ENCODE measurements at regions not wholly inside any gene's neighbourhood (a gene's known extent, or its start where the extent isn't known, plus 50 kb on each side); places are given as distances from the start of the nearest gene placed in this dataset.
"Not testable (repeated sequence)": the region's sequence is repeated elsewhere in the genome, so short reads cannot be mapped to it uniquely, and the experiment has no call there.

GRCh38 chr15:91356083-91356482 lies 256.0 kb downstream of the SV2B start:
- Mint-ChIP-seq H3K9me3 (ENCODE audit: low read depth, unreplicated experiment) (no peaks in the 10 kb centered on the region), H3K27me3 (ENCODE audit: unreplicated experiment) (no peaks in the 10 kb centered on the region), H3K36me3 (ENCODE audit: insufficient read depth, unreplicated experiment) (no peaks in the 10 kb centered on the region), H3K4me1 (ENCODE audit: low read depth, unreplicated experiment) (peaks cover 9% of the 10 kb centered on the region), H3K4me3 (ENCODE audit: low read depth, unreplicated experiment) (no peak overlapping the region), H3K27ac (ENCODE audit: unreplicated experiment) (no peak overlapping the region)
- intact Hi-C loops (cut with micrococcal nuclease; ENCODE audit: unreplicated experiment), result no loop called here
- no peak for DNase-seq
- TF ChIP-seq, protein P1, sequence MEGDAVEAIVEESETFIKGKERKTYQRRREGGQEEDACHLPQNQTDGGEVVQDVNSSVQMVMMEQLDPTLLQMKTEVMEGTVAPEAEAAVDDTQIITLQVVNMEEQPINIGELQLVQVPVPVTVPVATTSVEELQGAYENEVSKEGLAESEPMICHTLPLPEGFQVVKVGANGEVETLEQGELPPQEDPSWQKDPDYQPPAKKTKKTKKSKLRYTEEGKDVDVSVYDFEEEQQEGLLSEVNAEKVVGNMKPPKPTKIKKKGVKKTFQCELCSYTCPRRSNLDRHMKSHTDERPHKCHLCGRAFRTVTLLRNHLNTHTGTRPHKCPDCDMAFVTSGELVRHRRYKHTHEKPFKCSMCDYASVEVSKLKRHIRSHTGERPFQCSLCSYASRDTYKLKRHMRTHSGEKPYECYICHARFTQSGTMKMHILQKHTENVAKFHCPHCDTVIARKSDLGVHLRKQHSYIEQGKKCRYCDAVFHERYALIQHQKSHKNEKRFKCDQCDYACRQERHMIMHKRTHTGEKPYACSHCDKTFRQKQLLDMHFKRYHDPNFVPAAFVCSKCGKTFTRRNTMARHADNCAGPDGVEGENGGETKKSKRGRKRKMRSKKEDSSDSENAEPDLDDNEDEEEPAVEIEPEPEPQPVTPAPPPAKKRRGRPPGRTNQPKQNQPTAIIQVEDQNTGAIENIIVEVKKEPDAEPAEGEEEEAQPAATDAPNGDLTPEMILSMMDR (IDR thresholded peaks at IDR 0.05; ENCODE audit: unreplicated experiment), result no peak
- CTCF ChIA-PET, result no interaction called here
- BruUV-seq (replicated peaks), result no TSS peak

- TF ChIP-seq, protein P1 (IDR thresholded peaks at IDR 0.05; ENCODE audit: unreplicated experiment), result no peak
- H3K4me1 Mint-ChIP-seq (ENCODE audit: low read depth, unreplicated experiment), result peaks cover 9% of the 10 kb centered on the region
- no peak overlapping the region for H3K27ac Mint-ChIP-seq (ENCODE audit: unreplicated experiment)
- no peak overlapping the region for H3K4me3 Mint-ChIP-seq (ENCODE audit: low read depth, unreplicated experiment)
- H3K9me3 Mint-ChIP-seq (ENCODE audit: low read depth, unreplicated experiment), result no peaks in the 10 kb centered on the region
- DNase-seq, result no peak
- BruUV-seq (replicated peaks), result no TSS peak
- H3K27me3 Mint-ChIP-seq (ENCODE audit: unreplicated experiment), result no peaks in the 10 kb centered on the region
- CTCF ChIA-PET, result interaction anchor here (0.6 to 1.0 kb wide), 2 partner anchors 67 to 384 kb away, joined by 4 to 6 read pairs; no protein-coding TSS in a partner anchor
- H3K36me3 Mint-ChIP-seq (ENCODE audit: insufficient read depth, unreplicated experiment), result no peaks in the 10 kb centered on the region
- intact Hi-C loops (cut with micrococcal nuclease; ENCODE audit: unreplicated experiment), result no loop called here
Observed at GRCh38 chr15:91357011-91357410, 257.0 kb downstream of the SV2B start.

DNA sequence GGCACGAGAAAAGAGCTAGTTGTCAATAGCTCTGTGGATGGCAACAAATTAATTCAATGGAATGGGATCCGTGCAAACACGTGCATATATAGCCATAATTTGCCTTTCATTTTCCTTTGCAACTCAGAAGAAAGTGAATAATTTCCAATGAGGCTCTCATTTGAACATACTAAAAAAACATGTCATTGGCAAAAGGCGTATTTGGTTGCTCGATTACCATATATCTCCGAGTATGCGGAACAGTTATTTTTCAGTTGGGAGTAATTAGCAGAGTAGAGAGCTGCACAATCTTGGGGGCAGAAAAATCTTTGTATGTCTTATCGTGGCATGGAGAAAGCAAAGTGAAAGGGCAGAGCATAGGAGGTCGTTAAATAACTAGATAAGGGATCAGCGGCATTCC lies 257.4 kb downstream of the SV2B start:
- Mint-ChIP-seq H3K4me3 (ENCODE audit: low read depth, unreplicated experiment) (no peak overlapping the region), H3K4me1 (ENCODE audit: low read depth, unreplicated experiment) (peaks cover 9% of the 10 kb centered on the region), H3K27me3 (ENCODE audit: unreplicated experiment) (no peaks in the 10 kb centered on the region), H3K9me3 (ENCODE audit: low read depth, unreplicated experiment) (no peaks in the 10 kb centered on the region), H3K36me3 (ENCODE audit: insufficient read depth, unreplicated experiment) (no peaks in the 10 kb centered on the region), H3K27ac (ENCODE audit: unreplicated experiment) (no peak overlapping the region)
- DNase-seq, result no peak
- TF ChIP-seq, protein P1 (IDR thresholded peaks at IDR 0.05; ENCODE audit: unreplicated experiment), result no peak
- CTCF ChIA-PET, result interaction anchor here (0.6 to 1.0 kb wide), 2 partner anchors 67 to 385 kb away, joined by 4 to 6 read pairs; no protein-coding TSS in a partner anchor
- intact Hi-C loops (cut with micrococcal nuclease; ENCODE audit: unreplicated experiment), result no loop called here
- no TSS peak for BruUV-seq (replicated peaks)

GRCh38 chr15:91358405-91358804 lies 258.3 kb downstream of the SV2B start:
- no peak for DNase-seq
- Mint-ChIP-seq H3K9me3 (ENCODE audit: low read depth, unreplicated experiment) (no peaks in the 10 kb centered on the region), H3K4me3 (ENCODE audit: low read depth, unreplicated experiment) (no peak overlapping the region), H3K27me3 (ENCODE audit: unreplicated experiment) (no peaks in the 10 kb centered on the region), H3K36me3 (ENCODE audit: insufficient read depth, unreplicated experiment) (no peaks in the 10 kb centered on the region), H3K4me1 (ENCODE audit: low read depth, unreplicated experiment) (peaks cover 9% of the 10 kb centered on the region), H3K27ac (ENCODE audit: unreplicated experiment) (no peak overlapping the region)
- intact Hi-C loops (cut with micrococcal nuclease; ENCODE audit: unreplicated experiment), result no loop called here
- BruUV-seq (replicated peaks), result no TSS peak
- CTCF ChIA-PET, result no interaction called here
- TF ChIP-seq, protein P1 (IDR thresholded peaks at IDR 0.05; ENCODE audit: unreplicated experiment), result no peak

DNA sequence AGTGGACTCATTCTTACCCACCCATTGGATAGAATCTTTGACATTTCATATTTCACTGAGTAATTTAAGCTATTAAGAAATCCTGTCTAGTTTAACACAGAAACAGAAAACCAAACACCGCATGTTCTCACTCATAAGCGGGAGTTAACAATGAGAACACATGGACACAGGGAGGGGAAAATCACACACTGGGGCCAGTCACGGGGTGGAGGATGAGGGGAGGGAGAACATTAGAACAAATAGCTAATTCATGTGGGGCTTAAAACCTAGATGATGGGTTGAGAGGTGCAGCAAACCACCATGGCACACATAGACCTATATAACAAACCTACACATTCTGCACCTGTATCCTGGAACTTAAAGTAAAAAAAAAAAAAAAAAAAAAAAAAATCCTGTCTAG lies 261.6 kb downstream of the SV2B start:
- H3K36me3 Mint-ChIP-seq (ENCODE audit: insufficient read depth, unreplicated experiment); H3K27me3 Mint-ChIP-seq (ENCODE audit: unreplicated experiment); CTCF ChIA-PET; H3K4me3 Mint-ChIP-seq (ENCODE audit: low read depth, unreplicated experiment); intact Hi-C loops (cut with micrococcal nuclease; ENCODE audit: unreplicated experiment); DNase-seq; H3K27ac Mint-ChIP-seq (ENCODE audit: unreplicated experiment); BruUV-seq (replicated peaks); H3K4me1 Mint-ChIP-seq (ENCODE audit: low read depth, unreplicated experiment); H3K9me3 Mint-ChIP-seq (ENCODE audit: low read depth, unreplicated experiment): not testable (repeated sequence)

All from Calu3 (cell line).